ENCODE measurements at regions not wholly inside any gene's neighbourhood (a gene's known extent, or its start where the extent isn't known, plus 50 kb on each side); places are given as distances from the start of the nearest gene placed in this dataset.

GRCh38 chr1:195721210-195721971 lies 886.8 kb downstream of the KCNT2 start:
- Histone ChIP-seq H3K4me1 (ENCODE audit: control insufficient read depth in 1 of 2, insufficient read depth in 2 of 2, low read length in 2 of 2) (no peaks in the 10 kb centered on the region), H3K27me3 (ENCODE audit: low read depth, low read length) (no peaks in the 10 kb centered on the region), H3K27ac (ENCODE audit: low read length) (no peak overlapping the region), H3K9me3 (ENCODE audit: control insufficient read depth in 1 of 2, low read length in 2 of 2) (no peaks in the 10 kb centered on the region), H3K4me3 (ENCODE audit: low read depth in 1 of 2, low read length in 2 of 2) (no peak overlapping the region), H3K36me3 (ENCODE audit: control insufficient read depth in 1 of 2, insufficient read depth in 2 of 2, low read length in 2 of 2) (no peaks in the 10 kb centered on the region)

DNA sequence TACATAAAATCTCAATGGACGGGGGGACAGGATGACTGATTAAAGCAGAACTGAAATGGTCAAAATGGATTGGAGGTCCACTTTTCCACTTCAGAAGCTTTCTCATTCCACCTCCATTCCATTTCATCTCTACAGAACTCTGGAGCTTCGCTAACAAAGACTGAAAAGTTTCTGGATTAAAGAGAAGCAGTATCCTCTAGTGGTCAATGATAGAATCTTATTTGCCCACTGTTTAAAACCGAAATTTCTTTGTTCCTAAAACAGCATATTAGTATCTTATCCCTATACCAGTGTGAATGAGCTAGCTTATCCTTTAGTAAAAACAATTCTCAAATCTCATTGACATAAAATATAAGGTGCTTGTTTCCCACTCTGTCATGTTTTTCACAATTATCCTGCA lies 890.6 kb downstream of the KCNT2 start:
- no peaks in the 10 kb centered on the region for H3K9me3 ChIP-seq (ENCODE audit: control insufficient read depth in 1 of 2, low read length in 2 of 2)
- H3K27me3 ChIP-seq (ENCODE audit: low read depth, low read length) = no peaks in the 10 kb centered on the region
- no peaks in the 10 kb centered on the region for H3K4me1 ChIP-seq (ENCODE audit: control insufficient read depth in 1 of 2, insufficient read depth in 2 of 2, low read length in 2 of 2)
- H3K36me3 ChIP-seq (ENCODE audit: control insufficient read depth in 1 of 2, insufficient read depth in 2 of 2, low read length in 2 of 2) = no peaks in the 10 kb centered on the region
- no peak overlapping the region for H3K4me3 ChIP-seq (ENCODE audit: low read depth in 1 of 2, low read length in 2 of 2)
- no peak overlapping the region for H3K27ac ChIP-seq (ENCODE audit: low read length)

- no peak overlapping the region for H3K4me3 ChIP-seq (ENCODE audit: low read depth in 1 of 2, low read length in 2 of 2)
- H3K27ac ChIP-seq (ENCODE audit: low read length) = no peak overlapping the region
- H3K27me3 ChIP-seq (ENCODE audit: low read depth, low read length) = no peaks in the 10 kb centered on the region
- H3K9me3 ChIP-seq (ENCODE audit: control insufficient read depth in 1 of 2, low read length in 2 of 2) = no peaks in the 10 kb centered on the region
- H3K36me3 ChIP-seq (ENCODE audit: control insufficient read depth in 1 of 2, insufficient read depth in 2 of 2, low read length in 2 of 2) = no peaks in the 10 kb centered on the region
- no peaks in the 10 kb centered on the region for H3K4me1 ChIP-seq (ENCODE audit: control insufficient read depth in 1 of 2, insufficient read depth in 2 of 2, low read length in 2 of 2)
Observed at GRCh38 chr1:195715652-195716051, 892.6 kb downstream of the KCNT2 start.

GRCh38 chr1:195714248-195714647 lies 894.0 kb downstream of the KCNT2 start:
- H3K36me3 ChIP-seq (ENCODE audit: control insufficient read depth in 1 of 2, insufficient read depth in 2 of 2, low read length in 2 of 2) = no peaks in the 10 kb centered on the region
- no peaks in the 10 kb centered on the region for H3K4me1 ChIP-seq (ENCODE audit: control insufficient read depth in 1 of 2, insufficient read depth in 2 of 2, low read length in 2 of 2)
- H3K27me3 ChIP-seq (ENCODE audit: low read depth, low read length) = no peaks in the 10 kb centered on the region
- H3K4me3 ChIP-seq (ENCODE audit: low read depth in 1 of 2, low read length in 2 of 2) = no peak overlapping the region
- H3K27ac ChIP-seq (ENCODE audit: low read length) = no peak overlapping the region
- H3K9me3 ChIP-seq (ENCODE audit: control insufficient read depth in 1 of 2, low read length in 2 of 2) = no peaks in the 10 kb centered on the region

GRCh38 chr1:195709821-195710220 lies 898.4 kb downstream of the KCNT2 start:
- no peaks in the 10 kb centered on the region for H3K36me3 ChIP-seq (ENCODE audit: control insufficient read depth in 1 of 2, insufficient read depth in 2 of 2, low read length in 2 of 2)
- no peak overlapping the region for H3K4me3 ChIP-seq (ENCODE audit: low read depth in 1 of 2, low read length in 2 of 2)
- H3K9me3 ChIP-seq (ENCODE audit: control insufficient read depth in 1 of 2, low read length in 2 of 2) = no peaks in the 10 kb centered on the region
- H3K27me3 ChIP-seq (ENCODE audit: low read depth, low read length) = no peaks in the 10 kb centered on the region
- H3K4me1 ChIP-seq (ENCODE audit: control insufficient read depth in 1 of 2, insufficient read depth in 2 of 2, low read length in 2 of 2) = no peaks in the 10 kb centered on the region
- H3K27ac ChIP-seq (ENCODE audit: low read length) = no peak overlapping the region

- H3K27me3 ChIP-seq (ENCODE audit: low read depth, low read length) = no peaks in the 10 kb centered on the region
- H3K36me3 ChIP-seq (ENCODE audit: control insufficient read depth in 1 of 2, insufficient read depth in 2 of 2, low read length in 2 of 2) = no peaks in the 10 kb centered on the region
- no peak overlapping the region for H3K4me3 ChIP-seq (ENCODE audit: low read depth in 1 of 2, low read length in 2 of 2)
- H3K9me3 ChIP-seq (ENCODE audit: control insufficient read depth in 1 of 2, low read length in 2 of 2) = no peaks in the 10 kb centered on the region
- no peak overlapping the region for H3K27ac ChIP-seq (ENCODE audit: low read length)
- H3K4me1 ChIP-seq (ENCODE audit: control insufficient read depth in 1 of 2, insufficient read depth in 2 of 2, low read length in 2 of 2) = no peaks in the 10 kb centered on the region
Observed at GRCh38 chr1:195704028-195704427, 904.2 kb downstream of the KCNT2 start.

- Histone ChIP-seq H3K4me3 (ENCODE audit: low read depth in 1 of 2, low read length in 2 of 2) (no peak overlapping the region), H3K4me1 (ENCODE audit: control insufficient read depth in 1 of 2, insufficient read depth in 2 of 2, low read length in 2 of 2) (no peaks in the 10 kb centered on the region), H3K27ac (ENCODE audit: low read length) (no peak overlapping the region), H3K36me3 (ENCODE audit: control insufficient read depth in 1 of 2, insufficient read depth in 2 of 2, low read length in 2 of 2) (no peaks in the 10 kb centered on the region), H3K9me3 (ENCODE audit: control insufficient read depth in 1 of 2, low read length in 2 of 2) (no peaks in the 10 kb centered on the region), H3K27me3 (ENCODE audit: low read depth, low read length) (no peaks in the 10 kb centered on the region)
Observed at GRCh38 chr1:195701149-195701548, 907.1 kb downstream of the KCNT2 start.

GRCh38 chr1:195697130-195697529 lies 911.1 kb downstream of the KCNT2 start:
- Histone ChIP-seq H3K9me3 (ENCODE audit: control insufficient read depth in 1 of 2, low read length in 2 of 2) (no peaks in the 10 kb centered on the region), H3K4me1 (ENCODE audit: control insufficient read depth in 1 of 2, insufficient read depth in 2 of 2, low read length in 2 of 2) (no peaks in the 10 kb centered on the region), H3K4me3 (ENCODE audit: low read depth in 1 of 2, low read length in 2 of 2) (no peak overlapping the region), H3K27me3 (ENCODE audit: low read depth, low read length) (no peaks in the 10 kb centered on the region), H3K27ac (ENCODE audit: low read length) (no peak overlapping the region), H3K36me3 (ENCODE audit: control insufficient read depth in 1 of 2, insufficient read depth in 2 of 2, low read length in 2 of 2) (no peaks in the 10 kb centered on the region)

DNA sequence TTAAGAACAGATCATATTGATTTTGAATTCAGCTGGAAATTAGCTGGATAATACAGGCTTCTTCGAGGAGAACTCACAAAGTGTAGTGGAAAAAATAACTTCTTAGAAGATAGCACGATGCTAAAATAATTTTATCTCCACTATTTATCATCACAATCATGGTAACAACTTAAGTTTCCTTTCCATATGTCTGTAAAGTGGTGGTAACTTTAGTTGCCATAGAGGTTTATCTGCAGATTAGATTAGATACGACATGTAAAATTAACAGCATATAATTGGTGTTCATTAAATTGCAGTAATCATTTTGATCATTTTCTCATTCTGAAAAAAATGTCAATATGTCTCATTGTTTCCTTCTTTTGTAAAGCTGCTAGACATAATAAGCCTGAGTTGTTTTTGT lies 921.5 kb downstream of the KCNT2 start:
- Histone ChIP-seq H3K36me3 (ENCODE audit: control insufficient read depth in 1 of 2, insufficient read depth in 2 of 2, low read length in 2 of 2) (no peaks in the 10 kb centered on the region), H3K4me1 (ENCODE audit: control insufficient read depth in 1 of 2, insufficient read depth in 2 of 2, low read length in 2 of 2) (no peaks in the 10 kb centered on the region), H3K27me3 (ENCODE audit: low read depth, low read length) (no peaks in the 10 kb centered on the region), H3K4me3 (ENCODE audit: low read depth in 1 of 2, low read length in 2 of 2) (no peak overlapping the region), H3K27ac (ENCODE audit: low read length) (no peak overlapping the region), H3K9me3 (ENCODE audit: control insufficient read depth in 1 of 2, low read length in 2 of 2) (no peaks in the 10 kb centered on the region)

- H3K4me1 ChIP-seq (ENCODE audit: control insufficient read depth in 1 of 2, insufficient read depth in 2 of 2, low read length in 2 of 2) = no peaks in the 10 kb centered on the region
- no peaks in the 10 kb centered on the region for H3K36me3 ChIP-seq (ENCODE audit: control insufficient read depth in 1 of 2, insufficient read depth in 2 of 2, low read length in 2 of 2)
- H3K4me3 ChIP-seq (ENCODE audit: low read depth in 1 of 2, low read length in 2 of 2) = no peak overlapping the region
- no peak overlapping the region for H3K27ac ChIP-seq (ENCODE audit: low read length)
- no peaks in the 10 kb centered on the region for H3K9me3 ChIP-seq (ENCODE audit: control insufficient read depth in 1 of 2, low read length in 2 of 2)
- H3K27me3 ChIP-seq (ENCODE audit: low read depth, low read length) = no peaks in the 10 kb centered on the region
Observed at GRCh38 chr1:195664628-195665027, 943.6 kb downstream of the KCNT2 start.

DNA sequence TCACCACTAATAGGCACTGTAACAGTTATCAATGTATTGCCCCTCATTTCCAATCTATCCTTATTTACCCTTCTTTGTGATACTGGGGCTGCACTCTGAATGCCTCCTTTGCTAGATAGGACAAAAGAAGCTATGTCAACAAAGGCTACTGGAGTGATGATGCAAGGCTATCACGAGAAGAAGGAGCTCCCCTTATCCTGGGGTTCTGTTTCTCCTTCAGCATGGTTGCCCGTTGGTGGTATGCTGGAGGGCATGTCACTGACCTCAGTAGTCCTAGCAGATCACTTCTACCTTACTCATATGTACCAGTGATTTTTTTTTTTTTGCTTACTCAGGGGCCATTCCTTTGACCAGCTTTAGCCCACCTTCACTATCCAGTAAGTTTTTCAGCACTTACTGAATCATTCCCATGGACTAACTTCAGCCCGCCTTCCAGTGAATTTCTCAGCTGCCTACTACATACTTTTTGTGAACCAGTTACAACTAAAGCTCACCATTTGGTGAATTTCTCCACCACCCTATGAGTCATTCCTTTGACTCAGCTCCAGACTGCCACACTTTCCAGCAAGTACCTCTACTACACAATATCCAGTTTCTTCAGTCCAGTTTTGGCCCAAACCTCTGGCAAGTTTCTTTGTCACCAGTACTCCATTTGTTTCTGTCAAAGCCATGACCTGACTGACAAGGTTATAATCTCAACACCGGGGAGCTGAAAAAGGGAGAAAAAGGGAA lies 944.5 kb downstream of the KCNT2 start:
- no peaks in the 10 kb centered on the region for H3K27me3 ChIP-seq (ENCODE audit: low read depth, low read length)
- H3K36me3 ChIP-seq (ENCODE audit: control insufficient read depth in 1 of 2, insufficient read depth in 2 of 2, low read length in 2 of 2) = no peaks in the 10 kb centered on the region
- no peak overlapping the region for H3K27ac ChIP-seq (ENCODE audit: low read length)
- no peaks in the 10 kb centered on the region for H3K9me3 ChIP-seq (ENCODE audit: control insufficient read depth in 1 of 2, low read length in 2 of 2)
- H3K4me3 ChIP-seq (ENCODE audit: low read depth in 1 of 2, low read length in 2 of 2) = no peak overlapping the region
- H3K4me1 ChIP-seq (ENCODE audit: control insufficient read depth in 1 of 2, insufficient read depth in 2 of 2, low read length in 2 of 2) = no peaks in the 10 kb centered on the region
